ENCODE measurements at regions not wholly inside any gene's neighbourhood (a gene's known extent, or its start where the extent isn't known, plus 50 kb on each side); places are given as distances from the start of the nearest gene placed in this dataset.

DNA sequence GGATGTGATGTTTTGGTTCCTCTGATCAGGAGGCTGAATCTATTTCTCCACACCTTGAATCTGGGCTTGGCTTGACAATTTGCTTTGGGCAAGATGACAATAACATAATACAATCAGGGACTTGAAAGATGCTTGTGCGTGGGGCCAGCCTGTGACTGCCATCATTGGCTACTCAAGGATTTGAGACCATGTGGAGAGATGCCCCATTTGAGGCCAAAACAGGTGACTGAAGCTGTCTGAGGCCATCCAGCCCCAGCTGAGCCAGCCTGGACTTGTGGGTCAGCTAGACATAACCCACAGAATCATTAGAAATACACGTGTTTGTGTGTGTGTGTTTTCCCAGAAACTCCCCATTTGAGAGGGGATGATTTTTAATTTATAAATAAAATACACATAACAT, 421.5 kb downstream of the PTPRU start:
- no peak for DNase-seq (ENCODE audit: extremely low read depth in 1 of 2, low read depth in 1 of 2)

DNA sequence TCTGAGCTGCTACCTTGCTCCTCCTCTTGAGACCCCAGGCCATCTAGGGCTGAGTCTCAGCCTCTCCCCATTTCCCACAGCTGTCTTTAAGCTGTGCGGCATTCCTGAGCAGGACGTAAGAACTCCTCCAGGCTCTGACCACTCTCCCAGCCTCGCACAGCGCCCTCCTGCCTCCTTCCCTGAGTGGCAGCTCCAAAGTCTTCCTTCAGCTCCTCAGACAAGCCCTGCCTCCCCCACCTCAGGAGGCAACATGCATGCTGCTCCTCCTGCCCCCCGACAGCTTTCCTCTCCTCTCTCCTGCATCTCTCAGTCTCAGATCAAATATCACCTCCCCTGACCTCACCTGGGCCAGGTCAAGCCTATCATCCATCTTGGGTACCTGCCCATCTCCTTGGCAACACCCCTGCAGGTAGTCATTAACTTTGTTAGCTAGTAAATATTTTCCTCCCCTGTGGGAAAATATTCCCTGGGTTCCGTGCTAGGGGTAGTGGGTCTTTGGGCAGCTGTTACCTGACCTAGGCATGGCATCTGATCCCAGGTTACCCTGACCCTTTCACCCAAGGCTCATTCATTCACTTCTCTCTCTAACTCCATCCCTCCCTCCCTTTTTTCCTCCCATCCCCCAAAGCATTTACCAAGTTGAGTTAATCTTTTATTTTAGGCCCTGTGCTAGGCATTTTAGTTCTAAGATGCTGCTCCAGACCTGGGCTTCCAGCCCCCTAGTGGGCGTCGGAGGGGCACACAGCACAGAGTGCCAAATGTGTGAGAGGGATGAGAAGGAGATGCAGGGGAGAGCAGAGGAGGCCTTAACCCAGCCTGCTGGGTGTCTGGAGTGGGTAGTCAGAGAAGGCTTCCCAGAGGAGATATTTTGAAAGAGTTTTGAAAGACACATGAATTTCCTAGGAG, 419.9 kb downstream of the PTPRU start:
- no peak for DNase-seq (ENCODE audit: extremely low read depth in 1 of 2, low read depth in 1 of 2)

DNA sequence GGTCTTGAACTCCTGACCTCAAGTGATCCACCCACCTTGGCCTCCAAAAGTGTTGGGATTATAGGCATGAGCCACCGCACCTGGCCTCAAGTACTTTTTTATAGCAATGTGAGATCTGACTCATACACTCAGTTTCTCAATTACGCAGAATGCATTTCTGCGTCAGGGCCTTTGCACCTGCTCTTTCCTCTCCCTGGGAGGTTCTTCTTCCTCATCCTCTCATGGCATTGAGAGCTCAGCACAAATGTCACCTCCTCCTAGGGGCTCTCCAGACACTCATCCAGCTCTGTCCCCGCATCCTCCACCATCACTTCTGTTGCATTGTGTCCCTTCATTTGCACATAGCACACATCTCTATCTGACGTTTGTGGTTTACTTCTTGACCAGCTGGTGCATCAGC, 418.8 kb downstream of the PTPRU start:
- no peak for DNase-seq (ENCODE audit: extremely low read depth in 1 of 2, low read depth in 1 of 2)

DNA sequence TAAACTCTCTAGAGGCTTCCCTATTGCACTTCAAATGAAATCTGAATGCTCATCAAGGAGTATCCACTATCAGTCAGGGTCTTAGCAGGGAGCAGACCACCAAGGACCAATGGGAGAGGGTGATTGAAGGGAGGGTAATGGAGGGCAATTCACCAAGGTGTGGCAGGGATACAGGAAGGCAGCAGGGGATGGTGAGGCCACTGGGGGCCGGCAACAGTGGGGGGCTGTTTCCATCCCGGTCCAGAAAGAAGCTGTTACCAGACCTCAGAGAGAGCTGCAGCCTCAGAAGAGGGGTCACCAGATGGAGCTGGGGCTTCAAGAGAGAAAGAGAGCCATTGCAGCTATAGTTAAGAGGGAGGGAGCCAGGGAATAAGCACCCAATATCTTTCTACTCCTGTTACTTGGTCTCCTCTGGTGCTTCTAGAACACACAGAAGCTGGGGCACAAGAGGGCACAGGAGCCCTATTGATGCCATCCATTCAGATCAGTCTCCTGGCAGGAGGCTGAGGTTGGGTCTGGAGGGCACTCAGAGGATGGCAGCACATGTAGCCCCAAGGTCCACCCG, 417.6 kb downstream of the PTPRU start:
- DNase-seq (ENCODE audit: extremely low read depth in 1 of 2, low read depth in 1 of 2): no peak

DNA sequence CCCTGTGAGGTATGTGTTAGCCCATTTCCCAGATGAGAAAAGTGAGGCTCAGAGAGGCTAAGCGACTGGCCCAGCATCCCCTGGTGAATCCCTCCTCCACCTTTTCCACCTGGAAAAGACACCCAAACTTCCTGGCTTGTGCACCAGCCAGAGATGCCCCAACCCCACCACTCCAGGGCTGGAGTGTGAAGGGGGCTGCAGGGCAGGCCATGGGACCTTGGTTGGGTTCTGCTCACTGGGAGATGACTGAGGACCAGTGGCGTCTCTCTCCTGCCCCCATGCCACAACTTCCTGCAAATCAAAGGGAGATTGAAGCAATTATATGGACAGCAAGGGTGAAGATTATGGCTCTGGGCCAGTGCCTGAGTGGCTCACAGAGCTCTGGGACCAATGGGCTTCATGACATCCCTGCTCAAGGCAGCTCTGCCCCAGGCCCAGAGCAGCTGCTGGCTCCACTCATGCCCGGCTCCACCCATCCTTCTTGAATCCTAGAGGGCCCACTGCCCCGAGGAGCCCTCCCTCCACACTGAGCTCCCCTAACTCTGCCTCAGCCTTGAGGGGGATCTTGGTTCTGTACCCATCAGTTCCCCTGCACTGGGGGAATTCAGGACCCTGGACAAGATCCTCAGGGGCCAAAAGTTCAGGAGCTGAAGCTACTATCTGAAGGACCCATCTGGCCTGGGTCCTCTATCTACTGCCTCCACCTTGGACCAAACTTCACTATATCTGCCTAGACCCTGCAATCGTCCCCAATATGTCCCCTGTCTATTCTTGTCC, 416.9 kb downstream of the PTPRU start:
- DNase-seq (ENCODE audit: extremely low read depth in 1 of 2, low read depth in 1 of 2): no peak

DNA sequence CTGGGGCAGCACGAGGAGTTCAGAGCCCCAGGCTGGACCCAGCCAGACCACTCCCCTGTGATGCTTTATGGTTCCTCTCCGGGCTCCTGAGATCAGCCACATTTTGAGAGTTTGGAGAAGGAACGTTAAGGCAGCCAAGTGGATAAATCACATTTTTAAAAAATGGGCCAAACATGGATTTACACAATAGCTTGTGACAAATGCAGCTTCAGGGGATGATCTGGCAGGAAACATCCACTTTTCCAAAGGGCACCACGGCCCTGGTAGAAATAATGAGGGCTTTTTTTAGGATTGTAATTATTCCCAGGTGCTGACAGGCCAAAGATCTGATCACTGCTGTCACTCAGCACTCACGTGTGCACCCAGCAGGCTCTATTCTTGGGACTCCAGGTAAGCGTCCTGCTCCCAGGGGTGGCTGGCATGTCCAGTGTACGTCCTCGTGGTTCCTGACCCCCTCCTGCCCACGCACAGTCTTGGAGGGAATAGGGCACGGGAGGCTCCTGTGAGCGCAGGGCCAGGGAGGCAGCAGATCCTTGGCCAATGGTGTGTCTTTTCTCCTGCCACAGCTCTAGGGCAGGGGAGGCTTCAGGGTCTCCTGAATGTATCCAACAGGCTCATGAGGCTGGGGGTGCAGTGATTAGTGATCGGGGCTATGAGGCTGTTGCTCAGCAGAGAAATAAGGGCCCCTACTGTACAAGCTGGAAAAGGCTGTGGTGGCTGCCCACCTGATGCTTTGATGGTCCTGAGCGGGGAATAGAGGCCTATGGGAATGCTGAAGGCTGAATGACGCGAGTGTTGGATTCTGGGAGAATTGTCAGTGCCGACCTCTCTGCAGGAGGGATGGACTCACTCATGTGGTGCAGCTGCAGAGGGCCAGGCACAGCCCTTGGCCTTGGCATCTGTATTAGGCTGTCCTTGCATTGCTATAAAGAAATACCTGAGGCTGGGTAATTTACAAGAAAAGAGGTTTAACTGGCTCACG, 415.7 kb downstream of the PTPRU start:
- no peak for DNase-seq (ENCODE audit: extremely low read depth in 1 of 2, low read depth in 1 of 2)

DNA sequence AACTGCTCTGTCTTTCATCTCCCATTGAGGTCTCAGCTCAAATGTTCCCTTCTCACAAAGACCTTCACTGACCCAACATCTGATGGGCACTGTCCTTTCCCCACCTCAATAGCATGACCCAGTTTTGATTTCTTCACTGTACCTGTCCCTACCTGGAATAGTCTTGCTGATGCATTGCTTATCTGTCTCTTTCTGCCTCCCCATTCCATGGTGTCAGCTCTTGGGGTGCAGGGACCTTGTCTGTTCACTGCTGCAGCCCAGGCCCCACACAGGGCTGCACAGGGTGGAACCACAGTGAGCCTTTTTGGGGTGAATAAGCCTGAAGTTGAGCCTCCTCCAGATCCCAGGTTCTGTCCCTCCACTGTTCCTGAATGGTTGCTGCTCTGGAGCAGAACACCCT, 414.9 kb downstream of the PTPRU start:
- DNase-seq (ENCODE audit: extremely low read depth in 1 of 2, low read depth in 1 of 2): no peak

DNA sequence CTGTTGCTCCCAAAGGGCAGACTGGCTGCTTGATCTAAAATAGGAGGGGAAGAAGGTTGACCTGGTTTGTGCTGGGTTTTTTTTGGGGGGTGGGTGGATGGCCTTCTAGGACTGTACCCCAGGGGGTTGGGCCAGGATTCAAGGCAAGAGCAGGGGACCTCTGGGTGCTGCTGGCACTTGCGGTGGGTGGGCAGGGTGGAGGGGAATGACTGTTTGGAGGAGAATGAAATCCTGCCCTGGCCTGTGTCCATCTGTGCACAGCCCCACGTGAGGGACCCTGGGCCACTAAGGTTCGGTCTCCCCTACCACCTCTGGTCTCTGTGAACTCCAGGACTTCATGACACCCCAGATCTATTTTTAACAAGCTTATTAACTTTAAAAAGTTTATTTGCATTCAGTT, 414.2 kb downstream of the PTPRU start:
- no peak for DNase-seq (ENCODE audit: extremely low read depth in 1 of 2, low read depth in 1 of 2)

DNA sequence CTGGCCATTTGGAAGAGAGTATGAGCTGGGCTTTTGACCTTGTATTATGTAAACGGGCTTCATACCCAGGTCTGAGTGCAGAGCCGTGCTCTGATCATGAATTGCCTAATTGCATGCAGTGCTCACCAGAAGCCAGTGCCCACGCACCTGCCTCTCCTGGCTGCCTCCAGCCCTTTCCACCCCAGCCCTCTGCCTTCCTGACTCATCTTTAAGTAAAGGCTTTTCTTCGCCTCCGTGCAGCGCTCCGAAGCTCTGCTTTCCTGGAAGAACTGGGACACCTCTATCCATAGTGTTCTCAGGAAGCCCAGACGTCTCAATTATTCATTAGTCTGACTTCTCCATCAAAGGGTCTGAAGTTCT, 413.7 kb downstream of the PTPRU start:
- DNase-seq (ENCODE audit: extremely low read depth in 1 of 2, low read depth in 1 of 2): no peak

DNA sequence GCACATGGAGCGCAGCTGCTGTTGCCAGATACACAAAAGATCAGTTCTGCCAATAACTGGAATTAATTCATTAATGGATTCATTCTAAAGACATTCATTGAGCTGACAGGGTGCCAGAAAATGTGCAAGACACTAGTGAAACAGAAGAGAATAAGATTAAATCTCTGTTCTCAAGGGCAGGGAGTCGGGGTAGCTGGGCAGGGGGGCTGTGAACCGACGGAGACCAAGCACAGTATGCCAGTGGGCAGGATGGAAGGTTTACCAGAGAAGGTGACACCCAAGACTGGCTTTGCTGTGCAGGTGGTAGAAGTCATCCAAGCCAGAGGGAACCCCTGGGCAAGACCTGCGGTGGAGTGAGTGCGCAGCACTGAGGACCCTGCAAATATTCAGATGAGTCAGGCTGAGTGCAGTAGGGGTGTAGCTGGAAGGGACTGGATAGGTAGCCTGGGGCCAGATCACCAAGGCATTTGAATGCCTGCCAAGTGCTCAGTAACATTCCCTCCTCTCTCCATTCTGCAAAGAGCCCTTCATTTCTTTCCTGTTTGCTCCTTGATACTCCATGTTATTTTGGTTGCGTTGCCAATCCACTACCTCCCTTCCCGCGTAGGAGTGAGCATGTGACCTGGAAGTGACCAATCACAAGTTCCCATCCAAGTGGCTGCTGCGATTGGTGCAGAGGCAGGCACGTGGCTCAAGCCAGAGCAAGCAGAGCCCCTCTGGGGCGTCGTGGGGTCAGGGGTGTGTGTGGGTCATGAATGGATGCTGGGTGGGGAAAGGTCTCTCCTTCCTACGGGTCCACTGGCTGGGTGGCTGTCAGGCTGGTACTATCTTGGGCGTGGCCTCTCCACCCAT, 413.1 kb downstream of the PTPRU start:
- DNase-seq (ENCODE audit: extremely low read depth in 1 of 2, low read depth in 1 of 2): no peak

DNA sequence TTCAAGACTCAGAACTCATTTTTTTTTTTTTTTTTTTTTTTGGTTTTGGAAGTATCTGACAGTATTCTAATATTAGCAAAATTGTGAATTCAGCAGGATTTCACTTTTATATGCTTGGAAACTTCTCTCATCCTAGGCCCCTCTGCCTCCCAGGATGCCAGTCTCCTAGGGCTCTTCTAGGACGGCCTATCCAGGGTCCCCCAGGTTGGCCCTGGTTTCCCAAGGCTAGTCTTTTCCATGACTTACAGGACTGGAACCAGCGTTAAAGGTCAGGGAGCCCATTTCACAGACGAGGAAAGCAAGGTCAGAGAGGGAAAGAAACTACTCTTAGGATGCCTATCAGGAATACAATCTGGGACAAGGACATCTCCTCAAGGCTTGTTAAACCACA, 412.5 kb downstream of the PTPRU start:
- no peak for DNase-seq (ENCODE audit: extremely low read depth in 1 of 2, low read depth in 1 of 2)

DNA sequence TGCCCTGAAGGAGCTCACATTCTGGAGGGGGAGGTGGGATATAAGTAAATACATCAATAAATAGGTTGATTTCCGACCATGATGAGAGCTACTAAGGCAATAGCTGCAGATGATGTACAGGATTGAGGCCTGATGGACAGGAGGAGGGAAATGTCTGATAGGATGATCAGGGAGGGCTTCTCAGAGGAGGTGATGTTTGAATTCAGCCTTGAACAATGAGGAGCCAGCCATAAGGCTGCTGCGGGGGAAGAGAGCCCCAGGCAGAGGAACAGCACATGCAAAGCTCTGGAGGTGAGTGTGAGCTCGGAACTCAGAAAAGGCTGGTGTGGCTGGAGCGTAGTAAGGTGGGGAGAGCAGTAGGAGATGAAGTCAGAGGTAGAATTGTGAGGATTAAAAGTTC, 411.7 kb downstream of the PTPRU start:
- DNase-seq (ENCODE audit: extremely low read depth in 1 of 2, low read depth in 1 of 2): no peak

DNA sequence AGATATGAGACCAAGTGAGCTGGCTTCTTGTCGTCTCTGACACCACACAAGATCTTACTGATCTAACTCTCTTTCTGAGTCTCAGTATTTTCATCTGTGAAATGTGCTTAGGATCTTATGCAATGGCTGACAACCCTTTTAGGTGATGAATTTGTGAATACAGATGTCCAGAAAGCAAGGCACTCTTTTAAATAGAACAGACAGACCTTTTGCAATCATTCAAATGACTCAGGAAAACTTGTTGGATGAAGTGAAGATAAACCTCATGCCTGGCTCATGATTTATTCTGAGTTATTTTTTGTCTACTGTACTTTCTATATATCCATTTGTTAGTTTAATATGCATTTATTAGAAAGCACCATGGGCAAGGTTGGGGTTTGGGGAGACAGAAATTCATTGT, 411.3 kb downstream of the PTPRU start:
- no peak for DNase-seq (ENCODE audit: extremely low read depth in 1 of 2, low read depth in 1 of 2)

DNA sequence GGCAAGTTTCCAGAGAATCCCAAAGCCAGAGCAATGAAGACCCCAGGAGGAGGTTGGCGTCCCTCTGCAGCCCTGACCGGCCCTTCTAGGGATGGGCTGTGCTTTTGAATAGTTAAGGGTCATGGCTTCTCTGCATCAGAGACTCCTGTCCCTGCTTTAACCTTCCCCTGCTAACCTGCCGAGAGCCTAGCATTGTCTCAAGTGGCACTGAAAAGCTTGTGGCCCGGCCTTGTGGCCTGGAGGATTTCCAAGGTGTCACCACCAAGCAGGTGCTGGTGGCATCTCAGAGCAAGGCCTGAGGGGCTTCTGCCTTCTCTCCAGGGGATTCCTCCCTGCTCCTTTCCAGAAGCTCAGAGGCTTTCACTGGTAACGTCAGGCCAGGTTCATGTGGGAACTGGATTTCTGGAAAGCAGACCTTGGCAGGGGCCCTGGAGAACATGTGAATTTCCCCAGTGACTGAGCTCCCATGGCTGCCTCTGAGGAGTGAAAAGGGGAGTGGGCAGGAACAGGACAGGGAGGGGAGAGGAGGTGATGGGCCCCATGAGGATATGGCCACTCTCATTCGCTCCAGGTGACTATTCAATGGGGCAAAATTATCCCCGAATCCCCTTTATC, 409.9 kb downstream of the PTPRU start:
- no peak for DNase-seq (ENCODE audit: extremely low read depth in 1 of 2, low read depth in 1 of 2)

DNA sequence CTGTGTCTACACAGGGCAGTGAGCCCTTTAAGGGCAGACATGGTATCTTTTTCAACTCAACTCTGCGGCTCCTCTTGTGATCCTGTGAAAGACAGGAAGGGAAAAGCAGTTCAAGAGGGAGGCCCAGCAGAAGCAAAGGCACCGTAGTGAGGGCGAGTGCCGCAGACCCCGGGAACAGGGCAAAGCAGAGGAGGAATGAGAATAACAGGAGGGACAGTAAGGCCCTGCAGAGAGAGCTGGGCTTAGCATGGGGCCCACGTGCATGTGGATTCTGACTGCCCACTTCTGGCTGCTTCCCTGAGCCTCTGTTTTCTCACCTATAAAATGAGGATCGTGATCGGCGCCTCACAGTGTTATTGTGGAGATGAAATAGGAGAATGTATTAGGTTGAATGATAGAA, 409.3 kb downstream of the PTPRU start:
- no peak for DNase-seq (ENCODE audit: extremely low read depth in 1 of 2, low read depth in 1 of 2)

DNA sequence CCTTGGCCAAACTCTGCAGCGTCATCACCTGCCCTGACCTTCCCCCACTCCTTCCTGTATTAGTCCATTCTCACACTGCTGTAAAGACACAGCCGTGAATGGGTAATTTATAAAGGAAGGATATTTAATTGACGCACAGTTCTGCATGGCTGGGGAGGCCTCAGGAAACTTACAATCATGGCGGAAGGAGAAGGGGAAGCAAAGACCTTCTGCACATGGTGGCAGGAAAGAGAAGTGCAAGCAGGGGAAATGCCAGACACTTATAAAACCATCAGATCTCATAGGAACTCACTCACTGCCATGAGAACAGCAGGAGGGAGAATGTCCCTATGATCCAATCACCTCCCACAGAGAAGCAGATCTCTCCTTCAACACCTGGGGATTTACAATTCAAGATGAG, 408.5 kb downstream of the PTPRU start:
- DNase-seq (ENCODE audit: extremely low read depth in 1 of 2, low read depth in 1 of 2): no peak

DNA sequence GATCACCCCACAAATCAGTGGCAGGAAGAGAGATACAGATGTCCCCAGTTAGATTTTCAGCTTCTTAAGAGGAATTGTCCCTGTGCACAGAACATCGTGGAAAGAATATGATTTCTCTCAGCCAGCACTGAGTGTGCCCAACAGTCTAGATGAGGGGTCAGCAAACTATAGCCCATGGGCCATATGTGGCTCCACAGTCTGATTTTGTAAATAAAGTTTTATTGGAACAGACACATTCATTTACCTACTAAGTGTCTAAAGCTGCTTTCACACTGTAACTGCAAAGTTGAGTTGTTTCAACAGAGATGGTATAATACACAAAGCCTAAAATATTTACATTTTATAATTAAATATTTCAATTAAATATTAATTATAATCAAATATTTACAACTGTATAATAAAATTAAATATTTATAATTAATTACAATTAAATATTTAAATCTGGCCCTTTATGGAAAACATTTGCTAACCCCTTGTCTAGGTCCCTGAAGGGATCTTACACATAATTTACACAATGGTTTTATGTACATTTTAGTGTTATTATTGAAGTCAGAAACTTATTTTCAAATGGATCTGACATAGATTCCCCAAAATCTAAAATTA, 407.6 kb downstream of the PTPRU start:
- no peak for DNase-seq (ENCODE audit: extremely low read depth in 1 of 2, low read depth in 1 of 2)

DNA sequence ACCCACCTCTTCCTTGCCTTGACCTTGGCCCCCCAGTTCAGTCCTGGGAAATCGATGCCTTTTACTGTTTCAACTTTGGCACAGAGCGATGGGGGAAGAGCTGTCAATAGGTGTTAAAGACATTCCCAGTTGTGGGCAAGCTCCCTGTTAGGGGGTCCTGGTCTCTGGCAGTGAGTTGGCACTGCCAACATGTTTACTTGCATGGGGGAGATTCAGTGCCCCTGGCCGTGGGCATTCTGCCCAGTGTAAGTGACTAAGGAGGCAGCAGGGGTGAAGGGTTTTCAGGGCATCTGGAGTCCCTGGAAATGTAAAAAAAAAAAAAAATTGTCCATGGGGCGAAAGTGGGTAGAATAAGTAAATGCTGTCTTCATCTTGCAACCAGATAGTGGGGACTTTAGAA, 407.0 kb downstream of the PTPRU start:
- DNase-seq (ENCODE audit: extremely low read depth in 1 of 2, low read depth in 1 of 2): no peak

DNA sequence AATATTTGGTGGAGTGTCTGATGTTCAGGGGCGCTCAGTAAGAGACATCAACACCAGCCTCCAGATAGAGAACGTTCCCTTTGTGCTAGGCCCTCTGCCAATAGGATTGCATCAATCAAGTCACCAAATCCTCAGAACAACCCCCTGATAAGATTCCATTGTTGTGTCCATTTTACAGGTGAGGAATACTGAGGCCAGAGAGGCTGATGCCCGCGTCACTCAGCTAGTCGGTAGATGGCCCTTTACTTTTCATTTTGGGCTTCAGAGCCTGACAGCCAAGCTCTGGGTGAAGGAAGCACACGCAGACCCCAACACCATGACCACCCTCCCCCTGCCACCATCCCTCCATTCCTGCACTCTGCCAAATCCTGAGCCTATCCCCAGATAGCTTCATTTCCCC, 406.2 kb downstream of the PTPRU start:
- DNase-seq (ENCODE audit: extremely low read depth in 1 of 2, low read depth in 1 of 2): no peak
